ENCODE measurements at regions not wholly inside any gene's neighbourhood (a gene's known extent, or its start where the extent isn't known, plus 50 kb on each side); places are given as distances from the start of the nearest gene placed in this dataset.

- H3K4me1 ChIP-seq (ENCODE audit: control insufficient read depth in 2 of 2, insufficient read depth in 2 of 2, low read length in 2 of 2) = no peaks in the 10 kb centered on the region
- Mint-ChIP-seq H3K9me3 (ENCODE audit: insufficient read depth) (peaks cover 2% of the 10 kb centered on the region), H3K4me3 (no peak overlapping the region), H3K27ac (no peak overlapping the region), H3K27me3 (no peaks in the 10 kb centered on the region), H3K4me1 (no peaks in the 10 kb centered on the region)
- no peak overlapping the region for H3K4me2 ChIP-seq (replicated peaks; ENCODE audit: low read depth, low read length, poor library complexity, severe bottlenecking)
- no peak overlapping the region for H2AFZ ChIP-seq (ENCODE audit: insufficient read depth, low read depth, low read length, poor library complexity, severe bottlenecking)
- H3K27ac ChIP-seq (ENCODE audit: low read length in 2 of 2) = no peak overlapping the region
- peaks cover 0 to 3% (median 2%) of the 10 kb centered on the region in 3 donors for H3K9me3 ChIP-seq (ENCODE audit: control extremely low read depth in 1 of 3, control insufficient read depth in 2 of 3, insufficient read depth in 1 of 3, low read length in 2 of 3)
- H3K4me3 ChIP-seq (ENCODE audit: control extremely low read depth in 1 of 5, extremely low read depth in 1 of 5, insufficient read depth in 1 of 5, low read depth in 2 of 5, low read length in 4 of 5) = no peak overlapping the region
- no peaks in the 10 kb centered on the region for H3K27me3 ChIP-seq (replicated peaks in 1 of 4; ENCODE audit: control extremely low read depth in 1 of 4, control insufficient read depth in 3 of 4, insufficient read depth in 4 of 4, low read length in 3 of 4)
- no peaks in the 10 kb centered on the region for H3K36me3 ChIP-seq (replicated peaks in 1 of 2; ENCODE audit: control extremely low read depth in 1 of 2, control insufficient read depth in 1 of 2, extremely low read depth in 1 of 2, insufficient read depth in 2 of 2, low read length in 1 of 2)
- intact Hi-C loops (cut with micrococcal nuclease) = no loop called here
- H4K20me1 ChIP-seq (ENCODE audit: control insufficient read depth, insufficient read depth, low read length, poor library complexity, severe bottlenecking) = no peaks in the 10 kb centered on the region
- H3K79me2 ChIP-seq (ENCODE audit: control insufficient read depth, insufficient read depth, low read length) = no peaks in the 10 kb centered on the region
- H3K9ac ChIP-seq (ENCODE audit: low read length) = no peak overlapping the region
- DNase-seq = no peak
- TF ChIP-seq EZH2 (IDR thresholded peaks at IDR 0.05; ENCODE audit: borderline replicate concordance, insufficient read depth, low read depth, low read length, poor library complexity, severe bottlenecking) (no peak), CTCF (IDR thresholded peaks at IDR 0.05) (no peak)
- ChIA-PET POLR2A (no interaction called here), CTCF (no interaction called here)
- ATAC-seq (ENCODE audit: low read depth) = no peak
- WGBS (ENCODE audit: insufficient coverage) = 75% methylated on average over 1 of the region's 2 CpGs
Observed at GRCh38 chr2:5766056-5766455, 73.9 kb downstream of the SOX11 start.

GRCh38 chr2:5766561-5766960, 74.4 kb downstream of the SOX11 start:
- H3K36me3 ChIP-seq (replicated peaks in 1 of 2; ENCODE audit: control extremely low read depth in 1 of 2, control insufficient read depth in 1 of 2, extremely low read depth in 1 of 2, insufficient read depth in 2 of 2, low read length in 1 of 2) = no peaks in the 10 kb centered on the region
- peaks cover 0 to 3% (median 2%) of the 10 kb centered on the region in 3 donors for H3K9me3 ChIP-seq (ENCODE audit: control extremely low read depth in 1 of 3, control insufficient read depth in 2 of 3, insufficient read depth in 1 of 3, low read length in 2 of 3)
- no peak for TF ChIP-seq CTCF (IDR thresholded peaks at IDR 0.05)
- Mint-ChIP-seq H3K4me1 (no peaks in the 10 kb centered on the region), H3K9me3 (ENCODE audit: insufficient read depth) (peaks cover 2% of the 10 kb centered on the region), H3K27ac (no peak overlapping the region), H3K27me3 (no peaks in the 10 kb centered on the region), H3K4me3 (no peak overlapping the region)
- no peak for DNase-seq
- H3K4me1 ChIP-seq (ENCODE audit: control insufficient read depth in 2 of 2, insufficient read depth in 2 of 2, low read length in 2 of 2) = no peaks in the 10 kb centered on the region
- WGBS (ENCODE audit: insufficient coverage) = 71% methylated on average over 1 of the region's 2 CpGs
- CTCF ChIA-PET = no interaction called here
- no peaks in the 10 kb centered on the region for H3K79me2 ChIP-seq (ENCODE audit: control insufficient read depth, insufficient read depth, low read length)
- no peak overlapping the region for H3K4me3 ChIP-seq (ENCODE audit: control extremely low read depth in 1 of 5, extremely low read depth in 1 of 5, insufficient read depth in 1 of 5, low read depth in 2 of 5, low read length in 4 of 5)
- H3K27ac ChIP-seq (ENCODE audit: low read length in 2 of 2) = no peak overlapping the region
- POLR2A ChIA-PET = no interaction called here
- H3K9ac ChIP-seq (ENCODE audit: low read length) = no peak overlapping the region
- H4K20me1 ChIP-seq (ENCODE audit: control insufficient read depth, insufficient read depth, low read length, poor library complexity, severe bottlenecking) = no peaks in the 10 kb centered on the region
- intact Hi-C loops (cut with micrococcal nuclease) = no loop called here
- no peaks in the 10 kb centered on the region for H3K27me3 ChIP-seq (replicated peaks in 1 of 4; ENCODE audit: control extremely low read depth in 1 of 4, control insufficient read depth in 3 of 4, insufficient read depth in 4 of 4, low read length in 3 of 4)
- ATAC-seq (ENCODE audit: low read depth) = no peak
- H2AFZ ChIP-seq (ENCODE audit: insufficient read depth, low read depth, low read length, poor library complexity, severe bottlenecking) = no peak overlapping the region
- no peak overlapping the region for H3K4me2 ChIP-seq (replicated peaks; ENCODE audit: low read depth, low read length, poor library complexity, severe bottlenecking)

Measured in B cell (primary cell).